Left renal cortex interstitium (tissue), 4 donors: ENCODE measurements at regions not wholly inside any gene's neighbourhood (a gene's known extent, or its start where the extent isn't known, plus 50 kb on each side); places are given as distances from the start of the nearest gene placed in this dataset.
"Not testable (repeated sequence)": the region's sequence is repeated elsewhere in the genome, so short reads cannot be mapped to it uniquely, and the experiment has no call there.

Source experiments
- DNase-seq, 4 donors: peaks; one replicate each; pipeline ENCODE4 v3.0.0-alpha.2; 2013; ENCODE audit warnings: low read depth in 4 of 4, low spot score in 2 of 4, missing footprints in 1 of 4

GRCh38 chr1:30660241-30660640 is 63.1 kb downstream of the MATN1 start:
- DNase-seq = no peak

- no peak for DNase-seq
Observed at GRCh38 chr1:30659702-30660101, 63.7 kb downstream of the MATN1 start.

DNA sequence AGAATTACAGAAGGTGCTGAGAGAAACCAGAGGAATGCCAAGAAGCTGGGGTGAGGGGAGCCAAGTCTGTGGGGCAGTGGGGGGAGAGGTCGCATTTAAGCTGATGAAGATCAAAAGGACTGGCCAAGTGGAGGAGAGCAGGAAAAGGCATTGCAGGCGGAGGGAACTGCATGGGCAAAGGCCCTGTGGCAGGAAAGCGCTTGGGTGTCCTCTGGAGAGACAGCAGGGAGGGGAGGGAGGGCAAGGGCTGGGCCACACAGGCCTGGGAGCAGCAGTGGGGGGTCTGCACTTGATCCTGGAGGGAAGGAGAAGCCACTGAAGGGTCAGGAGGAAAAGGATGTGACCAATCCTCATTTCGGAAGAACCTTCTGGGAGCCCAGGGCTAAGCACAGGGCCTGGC is 65.0 kb downstream of the MATN1 start:
- DNase-seq = not testable (repeated sequence)

GRCh38 chr1:30658014-30658336 is 65.4 kb downstream of the MATN1 start:
- DNase-seq = no peak

DNA sequence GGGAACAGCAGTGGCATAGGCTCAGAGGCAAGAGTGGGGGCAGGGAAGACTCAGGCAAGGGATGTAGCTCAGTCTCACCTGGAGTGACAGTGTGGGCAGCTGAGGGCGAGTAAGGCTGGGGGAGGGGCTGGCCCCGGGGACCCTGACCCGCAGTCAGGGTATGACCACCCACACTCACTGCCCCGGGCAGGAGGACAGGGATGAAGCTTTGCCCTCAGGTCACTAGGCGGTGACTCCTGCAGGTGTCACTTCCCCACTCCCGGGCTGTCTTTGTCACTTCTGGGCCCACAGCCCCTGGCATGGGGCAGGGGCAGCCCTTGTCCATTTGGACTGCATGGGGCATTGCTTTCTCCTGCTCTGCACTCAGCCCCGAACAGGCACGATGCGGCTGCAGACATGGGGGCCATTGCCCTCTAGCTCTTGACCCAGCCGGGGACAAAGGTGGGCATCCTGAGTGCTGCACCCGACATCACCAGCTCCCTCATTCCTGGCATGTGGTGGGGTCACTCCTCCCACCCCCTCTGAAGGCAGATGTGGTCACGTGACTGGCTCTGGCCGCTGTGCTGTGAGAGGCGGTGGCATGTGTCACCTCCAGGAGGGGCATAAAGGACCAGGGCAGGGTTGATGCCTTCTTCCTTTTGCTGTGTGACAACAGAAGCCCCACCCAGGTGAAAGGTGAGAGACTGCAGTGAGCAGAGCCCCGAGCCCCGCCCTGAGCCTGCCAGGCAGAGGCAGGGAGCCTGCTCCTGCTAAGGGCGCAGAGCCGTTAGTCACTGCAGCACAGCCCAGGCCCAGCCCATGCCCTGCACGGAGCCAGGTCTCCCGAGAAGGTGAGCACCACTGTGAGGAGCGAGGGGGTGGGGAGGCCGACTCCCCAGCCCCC is 66.0 kb downstream of the MATN1 start:
- DNase-seq = no peak

GRCh38 chr1:30656171-30656940 is 67.0 kb downstream of the MATN1 start:
- no peak for DNase-seq

DNA sequence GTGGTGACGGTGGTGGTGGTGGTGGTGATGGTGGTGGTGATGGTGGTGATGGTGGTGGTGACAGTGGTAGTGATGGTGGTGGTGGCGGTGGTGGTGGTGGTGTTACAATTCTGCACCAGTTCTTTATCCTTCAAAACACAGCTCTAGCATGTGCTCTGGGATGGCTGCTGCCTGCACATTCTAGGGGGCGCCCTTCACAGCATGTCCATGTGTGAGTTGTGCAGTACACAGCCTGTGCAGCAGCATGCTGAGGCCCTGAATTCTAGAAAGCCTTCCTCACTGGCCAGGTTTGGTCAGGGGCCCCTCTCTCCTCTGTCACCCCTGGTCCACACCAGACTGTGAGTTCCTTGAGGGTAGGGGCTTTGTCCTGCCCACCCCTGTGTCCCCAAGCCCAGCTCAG is 67.7 kb downstream of the MATN1 start:
- DNase-seq = no peak

GRCh38 chr1:30654188-30654587 is 69.2 kb downstream of the MATN1 start:
- no peak for DNase-seq

- no peak for DNase-seq
Observed at GRCh38 chr1:30652152-30652841, 71.1 kb downstream of the MATN1 start.

DNA sequence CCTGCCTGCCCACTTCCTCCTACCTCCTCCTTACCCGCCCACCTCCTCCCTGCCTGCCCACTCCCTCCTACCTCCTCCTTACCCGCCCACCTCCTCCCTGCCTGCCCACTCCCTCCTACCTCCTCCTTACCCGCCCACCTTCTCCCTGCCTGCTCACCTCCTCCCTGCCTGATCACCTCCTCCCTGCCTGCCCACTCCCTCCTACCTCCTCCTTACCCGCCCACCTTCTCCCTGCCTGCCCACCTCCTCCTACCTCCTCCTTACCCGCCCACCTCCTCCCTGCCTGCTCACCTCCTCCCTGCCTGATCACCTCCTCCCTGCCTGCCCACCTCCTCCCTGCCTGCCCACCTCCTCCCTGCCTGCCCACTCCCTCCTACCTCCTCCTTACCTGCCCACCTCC is 72.0 kb downstream of the MATN1 start:
- DNase-seq = not testable (repeated sequence)

DNA sequence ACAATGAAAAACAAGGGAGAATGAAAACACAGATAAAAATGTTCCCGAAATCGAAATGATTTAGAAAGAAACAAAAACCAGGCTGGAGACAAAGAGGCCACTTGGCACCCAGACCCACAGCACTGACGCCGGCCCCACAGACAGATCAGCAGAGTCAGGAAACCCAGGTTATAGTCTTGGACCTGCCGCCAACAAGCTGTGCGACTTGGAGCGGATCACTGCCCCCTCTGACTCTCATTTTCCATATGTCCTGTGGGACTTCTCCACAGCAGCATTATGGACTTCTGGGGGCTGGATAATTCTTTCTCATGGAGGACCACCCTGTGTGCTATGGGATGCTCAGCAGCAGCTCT is 72.4 kb downstream of the MATN1 start:
- no peak for DNase-seq

GRCh38 chr1:30650038-30650967 is 73.1 kb downstream of the MATN1 start:
- DNase-seq = no peak

- no peak for DNase-seq
Observed at GRCh38 chr1:30649321-30649991, 73.9 kb downstream of the MATN1 start.

GRCh38 chr1:30648408-30649000 is 74.9 kb downstream of the MATN1 start:
- no peak for DNase-seq

DNA sequence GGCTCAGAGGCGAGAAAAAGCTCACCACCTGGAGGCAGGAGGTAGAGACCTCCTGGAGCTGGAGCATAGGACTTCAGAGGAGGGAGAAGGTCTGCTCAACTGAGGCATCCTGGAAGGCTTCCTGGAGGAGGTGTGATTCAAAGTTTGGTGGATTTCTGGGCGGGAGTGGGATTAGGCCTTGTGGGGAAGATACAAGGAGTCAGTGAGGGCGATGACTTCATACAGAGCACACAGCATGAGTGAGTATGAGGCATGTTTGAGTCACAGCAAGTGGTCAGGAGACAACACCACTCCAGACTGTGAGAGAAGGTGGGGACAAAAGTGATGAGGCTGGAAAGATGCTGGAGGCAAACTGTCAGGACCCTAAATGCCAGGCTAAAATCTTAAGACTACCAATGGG is 77.6 kb downstream of the MATN1 start:
- DNase-seq = no peak

GRCh38 chr1:30642391-30643120 is 80.8 kb downstream of the MATN1 start:
- no peak for DNase-seq

DNA sequence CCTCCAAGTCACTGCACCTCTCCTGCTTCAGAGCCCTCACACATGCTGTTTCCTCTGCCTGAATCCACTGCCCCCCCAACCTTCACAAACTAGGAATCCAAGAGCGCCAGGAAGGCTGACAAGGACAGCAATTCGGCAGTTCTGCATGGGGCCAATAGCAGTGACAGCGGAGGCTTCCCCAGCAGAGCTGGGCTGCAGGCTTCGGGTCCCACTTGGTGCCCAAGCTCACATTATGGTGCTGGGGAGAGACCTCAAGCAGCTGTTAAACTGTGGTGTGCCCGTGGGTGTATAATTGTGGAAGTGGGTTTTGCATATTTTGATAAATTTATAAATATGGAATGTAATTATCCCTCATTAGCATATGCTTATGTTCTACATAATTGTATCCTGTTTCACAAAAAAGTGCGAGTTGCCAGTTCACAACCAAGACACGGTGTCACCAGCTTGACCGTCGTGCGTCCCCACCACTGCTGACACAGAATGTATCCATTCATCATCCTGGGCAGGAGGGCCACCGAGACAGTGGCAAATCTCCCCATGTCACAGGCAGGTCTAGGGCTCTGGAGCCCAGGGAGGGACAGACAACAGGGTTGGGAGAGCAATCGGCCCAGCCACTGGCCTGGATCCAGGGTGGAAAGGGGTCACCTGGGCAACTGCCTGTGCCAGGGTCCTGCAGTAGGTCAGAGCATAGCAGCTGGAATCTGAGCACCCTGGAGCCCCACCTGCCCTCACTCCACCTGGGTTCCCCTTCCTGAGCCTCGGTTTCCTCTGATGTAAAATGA is 81.6 kb downstream of the MATN1 start:
- no peak for DNase-seq

DNA sequence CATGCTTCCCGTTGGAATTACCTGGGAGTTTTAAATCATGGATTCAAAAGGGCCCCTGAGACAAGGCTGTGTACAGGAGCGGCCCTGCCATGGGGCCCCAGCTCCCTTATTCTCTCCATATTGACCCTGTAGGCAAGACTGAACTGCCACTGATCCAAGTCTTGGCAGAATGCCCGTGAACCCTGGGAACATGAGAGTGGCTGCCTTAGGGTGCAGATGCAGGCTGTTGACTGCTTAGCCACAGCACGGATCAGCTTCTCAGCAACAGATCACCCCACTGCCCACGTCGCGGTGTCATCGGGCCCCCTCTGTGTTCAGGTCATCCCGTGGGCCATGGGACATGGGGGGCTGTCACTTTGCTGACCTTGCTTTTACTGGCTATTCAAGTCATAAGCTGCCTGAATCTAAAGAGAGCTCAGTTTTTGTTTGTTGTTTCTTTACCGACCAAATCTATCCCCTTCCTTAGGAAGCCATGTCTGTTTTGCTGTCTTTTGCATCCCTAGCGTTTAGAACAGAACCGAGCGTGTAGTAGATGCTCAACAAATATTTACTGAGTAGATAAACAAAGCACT is 83.4 kb downstream of the MATN1 start:
- no peak for DNase-seq
